ENCODE measurements at regions not wholly inside any gene's neighbourhood (a gene's known extent, or its start where the extent isn't known, plus 50 kb on each side); places are given as distances from the start of the nearest gene placed in this dataset.

GRCh38 chr13:39858794-39859193 lies 203.3 kb downstream of the COG6 start:
- no peak for DNase-seq (ENCODE audit: low spot score)

DNA sequence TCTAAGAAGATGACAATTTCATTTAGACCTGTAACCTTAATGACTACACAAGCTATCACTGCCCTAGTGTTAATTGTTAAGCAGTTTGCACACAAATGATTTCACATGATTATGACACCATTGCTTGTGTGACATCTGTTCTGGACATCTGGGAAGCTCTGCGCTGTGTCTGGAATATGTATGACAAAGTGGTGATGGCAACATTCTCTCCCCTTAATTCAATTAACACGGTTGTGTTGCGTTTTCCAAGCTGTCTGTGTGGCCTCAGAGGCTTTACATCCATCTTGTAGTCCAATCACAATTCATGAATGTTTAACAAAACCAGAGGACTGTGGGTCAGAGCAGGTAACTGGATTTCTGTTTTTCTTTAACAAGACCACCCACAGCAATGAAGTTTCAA lies 204.4 kb downstream of the COG6 start:
- DNase-seq (ENCODE audit: low spot score), result no peak

GRCh38 chr13:39862900-39863299 lies 207.4 kb downstream of the COG6 start:
- DNase-seq (ENCODE audit: low spot score), result no peak

DNA sequence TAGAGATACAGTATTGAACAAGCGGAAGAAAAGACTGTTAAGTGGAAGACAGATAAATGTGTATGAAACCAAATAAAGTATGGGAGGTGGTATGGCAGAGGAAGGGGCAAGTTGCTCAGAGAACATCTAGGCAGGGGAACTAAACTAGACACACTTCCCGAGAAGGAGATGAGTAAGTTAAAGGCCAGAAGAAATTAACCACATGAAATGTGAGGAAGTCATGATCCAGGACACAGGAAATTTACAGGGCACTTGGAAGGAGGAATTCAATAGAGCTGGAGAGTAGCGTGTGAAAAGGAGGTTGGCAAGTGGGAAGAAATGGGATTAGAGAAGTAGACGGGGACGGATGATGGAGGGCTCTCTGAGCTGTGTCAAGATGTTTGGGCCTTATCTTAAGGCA lies 208.8 kb downstream of the COG6 start:
- no peak for DNase-seq (ENCODE audit: low spot score)

DNA sequence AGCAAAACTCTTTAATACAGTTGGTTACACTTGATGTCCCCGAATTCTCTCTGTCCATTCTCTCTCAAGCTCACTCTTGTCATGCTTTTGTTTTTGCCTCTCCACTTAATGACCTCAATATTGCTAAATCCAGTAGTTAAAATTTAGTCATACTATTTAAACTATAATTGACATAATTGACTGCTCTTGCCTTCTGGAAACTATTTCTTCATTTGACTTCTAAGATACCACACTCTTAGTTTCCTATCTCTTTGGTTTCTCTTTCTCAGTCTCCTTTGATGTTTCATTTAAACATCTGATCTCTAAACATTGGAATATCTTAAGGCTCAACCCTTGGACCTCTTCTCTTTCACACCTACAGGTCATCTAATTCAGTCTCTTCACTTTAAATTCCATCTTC lies 211.3 kb downstream of the COG6 start:
- no peak for DNase-seq (ENCODE audit: low spot score)

- no peak for DNase-seq (ENCODE audit: low spot score)
Measured at GRCh38 chr13:39867807-39868206, 212.3 kb downstream of the COG6 start.

DNA sequence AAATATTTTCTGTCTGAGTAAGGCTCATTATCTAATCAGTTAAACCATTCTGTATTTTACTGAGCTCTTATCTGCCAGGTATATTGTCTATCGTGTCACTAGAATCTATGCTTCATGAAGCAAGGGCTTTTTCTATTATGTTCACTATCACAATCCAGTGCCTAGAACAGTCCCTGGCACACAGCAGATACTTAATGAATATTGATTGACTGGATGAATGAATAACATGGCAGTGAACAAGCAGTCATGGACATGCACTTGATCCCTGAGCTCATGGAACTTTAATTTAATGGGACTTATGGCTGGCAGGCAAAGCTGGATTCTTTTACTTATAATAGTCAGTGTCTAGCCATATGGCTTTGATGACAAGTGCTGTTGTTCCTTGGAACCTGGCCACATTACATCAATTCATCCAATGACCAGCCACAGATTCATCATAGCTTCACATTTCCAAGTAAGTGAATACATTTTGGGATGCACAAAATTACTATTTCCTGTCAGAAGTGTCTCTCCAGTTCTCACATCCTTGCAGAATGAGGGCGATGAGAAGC lies 214.8 kb downstream of the COG6 start:
- DNase-seq (ENCODE audit: low spot score), result peak; percentile 6

- DNase-seq (ENCODE audit: low spot score), result peak; percentile 28
Measured at GRCh38 chr13:39874331-39875053, 219.0 kb downstream of the COG6 start.

- peak; percentile 30 for DNase-seq (ENCODE audit: low spot score)
Measured at GRCh38 chr13:39875111-39875987, 219.9 kb downstream of the COG6 start.

GRCh38 chr13:39876258-39876657 lies 220.8 kb downstream of the COG6 start:
- DNase-seq (ENCODE audit: low spot score), result peak; percentile 91

GRCh38 chr13:39877134-39877533 lies 221.7 kb downstream of the COG6 start:
- no peak for DNase-seq (ENCODE audit: low spot score)

DNA sequence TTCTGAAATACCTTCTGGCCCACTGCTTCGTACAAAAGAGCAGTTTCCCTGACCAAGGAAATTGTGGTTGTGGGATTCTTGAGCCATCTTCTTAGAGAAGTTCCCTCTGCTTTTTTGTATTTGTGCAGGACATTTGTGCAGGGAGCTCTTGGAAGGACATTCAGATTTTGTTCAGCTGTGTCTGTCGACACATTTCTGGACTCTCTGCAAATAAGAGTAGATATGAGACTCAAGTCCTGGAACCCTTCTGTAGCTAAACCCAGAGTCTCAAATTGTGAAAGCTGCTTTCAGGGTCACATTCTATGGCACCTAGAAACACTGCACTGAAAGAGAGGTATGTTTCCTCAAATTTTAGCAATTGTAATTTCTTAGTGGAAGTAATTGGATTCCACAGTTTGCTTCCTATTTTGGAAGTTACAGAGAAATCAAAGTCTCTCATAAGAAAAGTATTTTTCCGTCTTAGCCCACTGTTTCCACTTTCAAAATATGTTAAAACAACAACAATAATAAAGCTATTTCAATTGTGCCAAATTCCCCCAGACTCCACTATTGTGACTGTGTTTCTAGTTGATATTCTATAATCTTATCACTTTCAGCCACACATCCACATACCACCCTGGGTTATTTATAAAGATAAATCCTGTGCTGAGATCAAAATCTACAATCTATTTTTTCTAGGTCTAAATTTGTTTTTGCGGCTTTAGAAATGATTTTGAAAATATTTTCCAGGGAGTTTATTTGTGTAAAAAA lies 224.0 kb downstream of the COG6 start:
- no peak for DNase-seq (ENCODE audit: low spot score)

GRCh38 chr13:39881383-39881782 lies 225.9 kb downstream of the COG6 start:
- DNase-seq (ENCODE audit: low spot score), result no peak

- peak; percentile 15 for DNase-seq (ENCODE audit: low spot score)
Measured at GRCh38 chr13:39881887-39882286, 226.4 kb downstream of the COG6 start.

DNA sequence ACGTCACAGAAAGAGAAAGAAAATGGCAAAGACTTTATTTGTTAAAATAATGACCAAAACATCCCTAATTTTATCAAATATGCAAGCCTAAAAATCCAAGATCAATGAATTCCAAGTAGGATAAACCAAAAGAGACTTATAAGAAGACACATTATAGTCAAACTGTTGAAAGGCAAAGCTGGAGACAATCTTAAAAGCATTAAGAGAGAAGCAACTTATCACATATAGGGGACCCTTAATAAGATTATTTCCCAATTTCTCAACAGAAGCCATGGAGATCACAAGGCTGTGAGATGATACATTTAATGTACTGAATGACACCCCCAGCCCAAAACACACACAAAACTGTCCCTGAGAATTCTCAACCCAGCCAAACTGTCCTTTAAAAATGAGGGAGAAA lies 228.7 kb downstream of the COG6 start:
- DNase-seq (ENCODE audit: low spot score), result no peak

DNA sequence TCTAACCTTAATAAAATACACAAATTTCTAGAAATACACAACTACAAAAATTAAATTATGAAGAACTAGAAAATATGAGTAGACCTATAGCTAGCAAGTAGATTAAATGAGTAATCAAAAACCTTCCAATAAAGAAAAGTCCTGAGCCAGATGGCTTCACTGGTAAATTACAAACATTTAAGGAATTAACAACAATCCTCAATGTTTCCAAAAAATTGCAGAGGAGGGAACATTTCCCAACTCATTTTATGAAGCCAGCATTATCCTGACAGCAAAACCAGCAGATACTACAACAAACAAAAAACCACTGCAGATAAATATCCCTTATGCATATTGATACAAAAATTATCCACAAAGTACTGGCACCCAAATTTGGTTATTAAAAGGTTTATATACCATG lies 230.9 kb downstream of the COG6 start:
- DNase-seq (ENCODE audit: low spot score), result no peak

DNA sequence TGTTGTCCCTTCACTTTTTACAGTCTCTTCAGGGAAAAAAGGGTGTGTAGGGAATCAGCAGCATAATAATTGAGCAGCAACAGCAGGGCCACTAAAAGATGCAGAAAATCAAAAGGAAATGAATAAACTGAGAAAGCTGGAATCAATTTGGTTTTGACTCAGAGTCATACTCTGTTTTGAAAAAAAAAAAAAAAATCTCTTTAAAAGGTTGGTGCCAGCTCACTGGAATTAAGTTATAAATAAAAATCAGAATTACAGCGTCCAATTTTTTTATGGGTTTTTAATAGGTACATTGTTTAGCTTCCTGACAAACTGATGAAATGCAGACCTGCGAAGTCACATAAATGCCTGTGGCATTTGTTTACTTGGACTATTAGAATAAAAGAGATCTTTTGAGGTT lies 231.9 kb downstream of the COG6 start:
- DNase-seq (ENCODE audit: low spot score), result peak; percentile 10

- peak; percentile 33 for DNase-seq (ENCODE audit: low spot score)
Measured at GRCh38 chr13:39888865-39889810, 233.7 kb downstream of the COG6 start.

- DNase-seq (ENCODE audit: low spot score), result no peak
Measured at GRCh38 chr13:39890537-39890936, 235.1 kb downstream of the COG6 start.

DNA sequence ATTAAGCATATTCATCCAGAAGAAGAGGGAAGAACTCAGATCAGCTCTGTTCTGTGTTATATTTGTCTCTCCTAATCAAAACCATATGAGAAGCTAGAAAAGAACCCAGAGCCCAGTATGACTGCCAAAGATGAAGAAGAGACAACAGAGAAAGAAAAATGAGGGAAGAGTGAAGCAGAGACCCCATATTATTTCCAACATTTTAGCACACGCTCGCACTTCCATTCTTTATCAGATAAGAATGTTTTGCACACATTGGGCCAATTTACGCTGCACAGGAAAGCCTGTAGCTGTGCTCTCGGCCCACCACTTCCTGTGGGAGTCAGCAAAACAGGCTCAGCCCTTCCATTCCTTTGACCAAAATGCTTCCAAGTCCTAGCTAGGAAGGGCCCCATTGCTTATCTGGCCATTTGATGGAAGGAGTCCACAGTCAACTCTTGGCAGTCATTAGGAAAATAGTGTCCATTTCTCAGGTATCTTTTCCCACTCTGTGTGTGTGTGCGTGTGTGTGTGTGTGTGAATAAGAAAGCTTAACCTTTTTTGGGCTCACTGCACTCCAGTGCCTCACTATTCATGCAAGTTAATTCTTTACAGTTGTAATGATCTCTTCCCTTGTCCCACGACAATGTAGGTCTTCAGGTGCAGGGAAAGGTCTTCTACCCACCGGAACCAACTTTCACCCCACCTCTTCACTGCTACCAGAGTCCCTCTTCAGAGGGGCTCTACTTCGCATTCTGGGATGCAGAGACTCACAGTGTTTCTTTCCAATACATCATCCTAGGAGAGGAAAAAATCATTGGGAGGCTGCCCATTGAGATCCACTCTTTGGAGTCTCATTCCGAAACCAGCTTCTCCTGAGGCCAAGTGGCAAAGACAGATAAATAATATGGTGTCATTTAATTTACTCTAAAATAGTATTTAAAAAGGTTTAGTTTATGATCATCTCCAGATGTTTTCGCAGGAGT lies 237.5 kb downstream of the COG6 start:
- DNase-seq (ENCODE audit: low spot score), result peak; percentile 10
